GM18951 (cell line): ENCODE measurements at regions not wholly inside any gene's neighbourhood (a gene's known extent, or its start where the extent isn't known, plus 50 kb on each side); places are given as distances from the start of the nearest gene placed in this dataset.

Source experiments
- POLR2A ChIP-seq: IDR thresholded peaks from 4 replicates; pipeline ENCODE4 v1.6.1; 2011; ENCODE audit warnings: mild to moderate bottlenecking; ENCODE audit not compliant: insufficient read length, insufficient read depth; ENCODE audit errors: extremely low read depth
- in situ Hi-C: fragments of 300-500 bp; cut with MboI; formaldehyde crosslinking; loops from one replicate; pipeline ENCODE4 v1.12.0; 2022; ENCODE audit warnings: low sequenced_read_pairs, mixed read lengths, inconsistent platforms; ENCODE audit not compliant: unreplicated experiment

DNA sequence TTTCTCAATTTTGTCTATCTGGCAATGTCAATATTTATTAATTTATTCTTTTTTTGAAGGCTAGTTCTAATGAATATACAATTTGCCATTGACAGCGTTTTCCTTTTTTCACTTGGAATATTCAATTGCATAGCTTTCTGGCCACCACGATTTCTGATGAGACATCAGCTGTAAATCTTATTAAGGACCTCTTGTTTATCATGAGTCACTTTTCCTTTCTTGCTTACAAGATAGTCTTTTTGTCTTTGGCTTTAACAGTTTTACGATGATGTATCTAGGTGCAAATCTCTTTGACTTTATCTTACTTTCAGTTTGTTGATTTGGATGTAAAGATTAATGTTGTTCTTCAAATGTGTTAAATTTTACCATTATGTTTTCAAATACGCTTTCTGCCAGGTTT, 991.6 kb upstream of the SLC10A2 start:
- in situ Hi-C loops: no loop called here
- TF ChIP-seq POLR2A: no peak

DNA sequence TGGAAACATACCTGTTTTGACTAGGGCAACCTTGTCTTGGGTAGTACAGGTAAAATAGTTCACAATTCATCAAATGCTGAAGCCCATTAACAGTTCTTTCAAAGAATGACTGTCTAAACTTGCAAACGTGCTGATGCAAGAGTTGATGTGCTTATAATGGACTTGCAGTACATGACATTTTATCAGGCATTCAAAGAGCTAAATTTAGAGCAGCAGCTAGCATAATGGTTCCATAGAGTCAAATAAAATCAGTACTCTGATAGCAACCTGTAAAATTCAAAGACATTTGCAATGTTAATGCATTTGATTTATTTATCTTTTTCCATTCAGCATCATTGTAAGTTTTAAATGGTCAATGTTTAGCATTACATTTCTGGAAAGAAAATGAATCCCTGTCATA, 979.7 kb upstream of the SLC10A2 start:
- TF ChIP-seq POLR2A: no peak
- in situ Hi-C loops: no loop called here

DNA sequence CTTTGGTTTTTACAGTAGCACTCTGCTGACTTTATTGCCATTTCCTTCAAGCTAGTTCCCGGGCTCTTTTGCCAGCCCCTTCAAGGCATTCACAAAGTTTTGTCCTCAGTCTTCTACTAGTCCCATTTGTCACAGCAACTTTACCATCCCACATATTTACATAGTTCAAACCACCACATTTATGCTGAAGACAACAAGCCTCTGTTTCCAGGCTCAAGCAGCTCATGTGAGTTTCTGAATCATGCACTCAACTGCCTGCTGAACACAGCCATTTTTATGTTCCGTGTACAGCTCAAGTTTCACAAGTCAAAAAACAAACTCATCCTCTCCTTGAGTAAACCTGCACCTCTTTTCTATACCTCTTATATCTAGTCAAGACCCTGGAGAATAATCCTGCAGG, 977.0 kb upstream of the SLC10A2 start:
- no peak for TF ChIP-seq POLR2A
- in situ Hi-C loops: no loop called here

DNA sequence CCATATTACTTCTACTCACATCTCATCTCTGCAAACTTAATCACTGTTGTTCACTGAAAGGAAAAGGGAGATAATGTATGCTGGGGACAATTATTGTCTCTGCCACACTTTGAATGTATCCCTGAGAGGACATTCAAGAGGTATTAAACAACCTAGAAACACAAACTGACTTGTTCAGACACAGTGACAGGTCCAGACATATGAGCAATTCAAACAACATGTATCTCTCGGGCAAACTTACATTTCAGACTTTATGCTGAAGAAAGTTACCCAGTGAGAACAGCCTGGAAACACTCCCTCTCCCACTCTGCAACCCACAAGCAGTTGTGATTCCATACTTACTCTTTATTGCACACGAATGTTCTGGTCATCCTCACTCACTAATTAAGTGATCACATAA, 968.7 kb upstream of the SLC10A2 start:
- in situ Hi-C loops: no loop called here
- TF ChIP-seq POLR2A: no peak

DNA sequence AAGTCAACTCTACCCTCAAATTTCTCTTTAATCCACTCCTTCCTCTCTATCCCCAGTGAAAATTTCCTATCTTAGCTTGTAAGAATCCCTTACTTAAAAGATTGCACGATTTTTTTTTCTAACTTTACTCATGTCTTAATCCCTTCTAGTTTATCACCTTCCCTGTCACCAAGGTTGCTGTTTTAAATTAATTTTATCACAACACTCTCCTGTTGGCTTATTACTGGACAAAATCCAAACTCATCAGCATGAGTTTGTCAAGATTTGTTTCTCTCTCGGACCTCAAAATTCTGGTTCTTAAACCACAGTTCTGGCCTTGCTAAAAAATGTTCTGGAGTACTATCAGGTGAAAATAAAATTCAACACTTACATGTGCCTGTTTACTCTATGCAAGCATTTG, 959.1 kb upstream of the SLC10A2 start:
- no peak for TF ChIP-seq POLR2A
- in situ Hi-C loops: no loop called here

DNA sequence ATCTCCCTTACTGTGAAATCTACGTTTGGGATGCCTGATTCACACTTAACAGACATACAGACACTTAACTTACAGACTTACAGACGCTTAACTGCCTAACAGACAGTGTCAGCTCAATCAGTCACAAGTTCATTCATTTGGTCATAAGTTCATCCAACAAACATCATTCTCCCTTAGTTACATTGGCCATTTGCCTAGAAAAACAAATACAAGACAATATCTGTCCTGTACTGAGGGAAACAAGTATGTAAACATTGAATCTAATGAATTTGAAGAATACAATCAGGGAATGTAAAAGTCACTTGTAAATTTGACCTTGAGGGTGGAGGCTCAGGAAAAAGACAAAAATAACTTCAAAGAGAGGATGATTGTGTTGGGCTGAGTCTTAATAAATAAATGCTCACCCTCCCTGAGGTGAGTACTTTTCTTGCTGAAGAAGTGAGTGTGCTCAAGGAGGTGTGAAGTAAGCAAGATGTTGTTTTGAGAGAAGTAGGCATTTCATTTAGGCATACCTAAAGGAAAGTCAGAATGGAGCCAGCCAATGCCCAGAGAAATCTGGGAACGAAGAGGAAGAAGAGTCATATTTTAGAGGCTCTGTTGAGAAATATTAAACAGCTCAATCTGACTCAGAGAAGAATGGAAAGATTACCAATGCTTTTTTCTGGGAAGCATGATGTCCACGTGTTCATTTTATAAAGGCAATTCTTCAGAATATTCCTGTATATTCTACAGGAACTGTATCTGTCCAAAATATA, 958.4 kb upstream of the SLC10A2 start:
- in situ Hi-C loops: no loop called here
- no peak for TF ChIP-seq POLR2A

DNA sequence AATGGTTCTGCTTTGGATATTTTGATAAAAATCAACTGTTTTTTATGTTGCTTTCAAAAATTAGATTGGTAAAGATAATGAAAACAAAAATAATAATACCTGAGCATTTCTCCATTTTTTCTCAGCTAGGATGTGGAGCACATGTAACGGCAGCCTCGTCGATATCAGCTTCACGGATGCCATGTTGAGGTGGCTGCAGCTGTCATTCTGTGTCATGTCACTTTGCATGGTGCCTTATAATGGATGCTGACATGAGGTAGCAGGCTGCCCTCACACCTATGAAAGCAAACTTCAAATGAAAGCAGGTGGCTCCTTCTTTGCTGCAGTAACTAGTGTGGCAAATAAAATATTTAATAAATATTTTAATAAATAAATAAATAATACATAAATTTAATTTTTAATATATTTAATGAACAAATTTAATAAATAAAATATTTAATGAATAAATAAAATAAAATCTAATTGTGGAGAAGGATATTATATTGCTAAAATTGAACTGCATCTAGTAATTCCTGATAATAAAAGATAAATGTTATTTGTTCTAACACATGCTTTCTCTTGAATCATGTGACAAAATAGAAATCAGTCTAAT, 955.7 kb upstream of the SLC10A2 start:
- in situ Hi-C loops: no loop called here
- TF ChIP-seq POLR2A: no peak

DNA sequence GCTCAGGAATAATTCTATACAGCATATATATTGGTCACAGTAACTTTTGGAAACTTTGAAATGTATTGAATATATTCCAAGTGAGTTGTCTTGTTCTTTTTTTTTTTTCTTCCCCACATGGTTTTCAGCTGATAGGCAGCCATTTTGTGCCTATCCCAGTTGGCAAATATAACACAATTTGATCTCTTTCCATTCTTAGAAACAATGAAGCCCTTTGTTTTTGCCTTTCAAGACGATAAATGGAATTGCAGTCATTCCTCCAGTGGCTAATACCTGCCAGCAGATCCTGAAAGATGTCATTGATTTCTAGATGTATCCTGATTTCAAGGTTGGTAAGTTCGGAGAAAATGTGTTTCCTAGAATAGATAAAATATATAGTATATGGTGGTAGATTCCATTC, 951.1 kb upstream of the SLC10A2 start:
- no peak for TF ChIP-seq POLR2A
- in situ Hi-C loops: no loop called here

DNA sequence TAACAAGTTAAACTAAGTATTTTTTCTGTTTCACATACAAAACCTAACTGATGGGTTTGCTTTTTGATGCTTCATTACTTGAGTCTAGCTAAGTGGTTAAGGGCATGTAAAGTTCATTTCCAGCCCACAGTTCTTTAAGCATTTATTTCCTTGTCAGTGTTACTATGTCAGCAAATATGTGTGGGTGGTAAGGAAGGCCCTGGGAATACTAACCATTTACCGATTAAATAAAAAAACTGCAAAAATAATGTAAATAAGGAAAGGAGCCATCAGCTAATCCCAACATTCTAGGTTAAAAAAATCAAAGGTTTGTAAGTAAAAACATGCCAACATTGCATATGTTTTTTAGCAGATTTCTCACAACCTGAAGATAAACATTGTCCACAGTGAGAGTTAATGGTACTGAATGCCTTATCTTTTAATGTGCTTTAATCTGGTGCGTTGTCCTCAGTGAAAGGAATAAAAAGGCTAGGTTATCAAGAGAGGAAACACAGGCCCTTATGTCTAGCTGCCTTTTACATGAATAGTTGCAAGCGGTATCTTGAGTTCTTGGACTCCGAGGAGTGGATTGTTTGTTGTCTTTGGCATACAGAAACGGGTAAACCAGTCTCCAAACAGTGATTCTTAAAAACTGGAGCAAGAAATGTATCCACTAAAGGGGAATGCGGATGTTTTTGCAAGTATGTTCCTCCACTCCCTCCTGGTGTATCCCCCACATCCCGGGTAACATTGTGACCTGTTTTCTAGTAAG, 949.6 kb upstream of the SLC10A2 start:
- no peak for TF ChIP-seq POLR2A
- in situ Hi-C loops: no loop called here

DNA sequence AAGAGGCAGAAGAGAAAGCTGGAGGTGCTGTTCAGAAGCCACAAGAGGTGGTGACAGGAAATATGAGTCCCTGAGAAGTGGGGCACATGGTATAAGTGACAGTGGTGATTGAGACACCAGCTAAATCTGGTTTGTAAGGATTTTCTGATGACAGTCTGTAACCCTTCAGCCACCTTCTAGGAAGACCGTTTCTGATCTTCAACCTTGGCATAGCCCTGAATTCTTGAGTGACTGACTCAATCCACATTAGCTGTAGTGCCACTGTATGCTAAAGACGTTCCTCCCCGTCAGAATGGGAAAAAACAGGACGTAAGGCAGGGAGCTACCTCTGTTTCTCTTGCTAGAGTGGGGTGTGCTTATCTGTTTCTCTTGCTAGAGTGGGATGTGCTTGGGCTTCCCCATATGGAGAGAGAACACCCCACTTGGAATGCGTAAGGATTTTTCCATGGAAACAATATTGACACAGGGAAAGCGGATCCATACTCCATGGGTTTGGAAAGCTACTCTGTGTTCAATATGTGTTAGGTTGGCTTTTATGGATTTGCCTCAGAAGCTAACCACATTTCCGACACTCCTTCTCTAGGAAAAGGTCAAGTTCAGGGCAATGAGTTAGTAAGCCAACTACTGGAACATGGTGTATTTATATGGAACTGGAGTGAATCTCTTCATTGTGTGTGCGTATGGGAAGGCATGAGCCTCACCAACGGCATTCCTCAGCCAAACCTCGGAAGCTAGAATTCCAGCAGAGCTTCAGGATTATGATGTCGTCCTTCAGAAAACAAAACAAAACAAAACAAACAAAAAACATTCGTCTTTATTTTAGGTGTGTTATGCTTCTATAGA, 948.8 kb upstream of the SLC10A2 start:
- in situ Hi-C loops: no loop called here
- no peak for TF ChIP-seq POLR2A

DNA sequence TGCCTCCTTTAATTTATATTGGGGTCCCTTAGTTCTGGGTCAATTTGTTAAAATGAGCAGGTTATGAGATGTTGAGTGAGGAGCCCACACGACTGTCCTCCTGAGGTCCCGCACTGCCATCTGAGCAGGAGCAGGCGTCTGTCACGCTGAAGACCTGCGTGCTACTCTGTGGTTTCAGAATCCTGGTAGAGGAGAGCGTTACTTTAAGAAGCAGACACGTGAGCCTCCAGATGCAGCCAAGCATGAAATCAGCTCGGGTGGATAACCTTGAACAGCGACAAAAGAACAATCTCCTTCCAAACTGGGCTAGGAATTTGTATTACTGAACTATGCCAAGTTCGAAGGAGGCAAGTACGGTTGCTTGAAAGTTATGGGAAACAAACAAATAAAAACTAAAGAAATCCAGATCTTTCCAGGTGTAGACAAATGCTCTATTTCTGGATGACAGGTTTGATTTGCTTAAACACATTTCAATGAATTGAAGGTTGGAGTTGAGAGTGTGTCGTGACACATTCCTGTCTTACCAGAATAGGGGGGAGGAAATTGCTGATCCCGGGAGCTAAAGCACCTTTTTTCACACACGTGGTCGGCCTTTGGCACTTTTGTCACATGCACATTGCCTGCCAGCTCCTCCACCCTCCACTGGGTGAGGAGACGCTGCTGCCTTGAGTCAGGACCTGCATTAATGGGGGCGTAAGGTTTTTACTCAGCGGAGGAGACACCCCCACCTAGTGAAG, 945.5 kb upstream of the SLC10A2 start:
- no peak for TF ChIP-seq POLR2A
- in situ Hi-C loops: no loop called here
